SJCRH30 (cell line): ENCODE measurements at regions not wholly inside any gene's neighbourhood (a gene's known extent, or its start where the extent isn't known, plus 50 kb on each side); places are given as distances from the start of the nearest gene placed in this dataset.

ENCODE experiments used
- DNase-seq, 2 experiments: peaks; one replicate each; pipeline ENCODE4 v3.0.0-alpha.2; 2015 to 2020
- H3K27ac ChIP-seq: fragments of 250-450 bp; sonication (Bioruptor Pico); 2 replicates; pipeline ENCODE4 v1.5.1; 2020; ENCODE audit warnings: mild to moderate bottlenecking, moderate library complexity
- H3K27me3 ChIP-seq: fragments of 250-450 bp; sonication (Bioruptor Pico); 2 replicates; pipeline ENCODE4 v1.5.1; 2020; ENCODE audit warnings: mild to moderate bottlenecking, moderate library complexity
- H3K36me3 ChIP-seq: fragments of 250-450 bp; sonication (Bioruptor Pico); 2 replicates; pipeline ENCODE4 v1.5.1; 2020; ENCODE audit warnings: mild to moderate bottlenecking, moderate library complexity
- H3K4me1 ChIP-seq: fragments of 250-450 bp; sonication (Bioruptor Pico); 2 replicates; pipeline ENCODE4 v1.5.1; 2020; ENCODE audit warnings: mild to moderate bottlenecking, moderate library complexity
- H3K4me3 ChIP-seq: fragments of 250-450 bp; sonication (Bioruptor Pico); 2 replicates; pipeline ENCODE4 v1.5.1; 2020; ENCODE audit warnings: mild to moderate bottlenecking, moderate library complexity
- H3K9me3 ChIP-seq: fragments of 250-450 bp; sonication (Bioruptor Pico); replicated peaks from 2 replicates; pipeline ENCODE4 v1.5.1; 2020; ENCODE audit warnings: mild to moderate bottlenecking, moderate library complexity

- H3K9me3 ChIP-seq = no peaks in the 10 kb centered on the region
- H3K4me1 ChIP-seq = peaks cover 4% of the 10 kb centered on the region; the same call in 1 of the 2 replicates
- H3K27ac ChIP-seq = no peak overlapping the region
- no peaks in the 10 kb centered on the region for H3K27me3 ChIP-seq
- no peak for DNase-seq
- no peaks in the 10 kb centered on the region for H3K36me3 ChIP-seq
- H3K4me3 ChIP-seq = no peak overlapping the region
Observed at GRCh38 chr1:229943148-229943714, 123.8 kb upstream of the GALNT2 start.

GRCh38 chr1:229943988-229944743 lies 122.9 kb upstream of the GALNT2 start:
- Histone ChIP-seq H3K9me3 (no peaks in the 10 kb centered on the region), H3K27me3 (no peaks in the 10 kb centered on the region), H3K4me3 (no peak overlapping the region), H3K4me1 (peaks cover 4% of the 10 kb centered on the region; the same call in 1 of the 2 replicates), H3K36me3 (no peaks in the 10 kb centered on the region), H3K27ac (no peak overlapping the region)
- DNase-seq = no peak

- no peak for DNase-seq
- Histone ChIP-seq H3K9me3 (no peaks in the 10 kb centered on the region), H3K27me3 (no peaks in the 10 kb centered on the region), H3K36me3 (no peaks in the 10 kb centered on the region), H3K27ac (no peak overlapping the region), H3K4me1 (peaks cover 4% of the 10 kb centered on the region; the same call in 1 of the 2 replicates), H3K4me3 (no peak overlapping the region)
Observed at GRCh38 chr1:229945795-229946194, 121.2 kb upstream of the GALNT2 start.

DNA sequence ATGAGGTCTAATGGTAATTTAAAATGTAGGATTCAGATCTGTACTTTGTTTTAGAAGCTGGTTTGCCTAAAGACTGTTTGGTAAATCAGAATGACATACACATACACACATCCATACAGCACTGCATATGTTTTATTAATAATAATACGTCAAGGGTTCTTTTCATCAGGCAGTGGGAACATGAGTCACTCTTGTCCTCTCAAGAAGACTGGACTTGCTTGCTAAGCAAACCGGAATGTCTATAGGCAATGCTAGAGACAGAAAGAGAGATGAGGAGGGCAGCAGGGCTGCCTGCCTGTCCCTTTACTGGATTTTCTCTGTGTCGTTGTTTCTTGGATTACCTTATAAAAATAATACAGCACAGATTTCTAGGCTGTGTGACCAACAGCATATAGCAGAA lies 119.1 kb upstream of the GALNT2 start:
- Histone ChIP-seq H3K9me3 (no peaks in the 10 kb centered on the region), H3K27ac (no peak overlapping the region), H3K4me1 (peaks cover 2% of the 10 kb centered on the region; the same call in 1 of the 2 replicates), H3K36me3 (no peaks in the 10 kb centered on the region), H3K27me3 (no peaks in the 10 kb centered on the region), H3K4me3 (no peak overlapping the region)
- no peak for DNase-seq

GRCh38 chr1:229948438-229948837 lies 118.6 kb upstream of the GALNT2 start:
- no peaks in the 10 kb centered on the region for H3K27me3 ChIP-seq
- H3K27ac ChIP-seq = no peak overlapping the region
- H3K36me3 ChIP-seq = no peaks in the 10 kb centered on the region
- no peaks in the 10 kb centered on the region for H3K4me1 ChIP-seq
- no peak for DNase-seq
- H3K4me3 ChIP-seq = no peak overlapping the region
- H3K9me3 ChIP-seq = no peaks in the 10 kb centered on the region

- Histone ChIP-seq H3K4me3 (no peak overlapping the region), H3K36me3 (no peaks in the 10 kb centered on the region), H3K4me1 (no peaks in the 10 kb centered on the region), H3K9me3 (no peaks in the 10 kb centered on the region), H3K27ac (no peak overlapping the region), H3K27me3 (no peaks in the 10 kb centered on the region)
- DNase-seq = no peak
Observed at GRCh38 chr1:229949500-229949899, 117.5 kb upstream of the GALNT2 start.

DNA sequence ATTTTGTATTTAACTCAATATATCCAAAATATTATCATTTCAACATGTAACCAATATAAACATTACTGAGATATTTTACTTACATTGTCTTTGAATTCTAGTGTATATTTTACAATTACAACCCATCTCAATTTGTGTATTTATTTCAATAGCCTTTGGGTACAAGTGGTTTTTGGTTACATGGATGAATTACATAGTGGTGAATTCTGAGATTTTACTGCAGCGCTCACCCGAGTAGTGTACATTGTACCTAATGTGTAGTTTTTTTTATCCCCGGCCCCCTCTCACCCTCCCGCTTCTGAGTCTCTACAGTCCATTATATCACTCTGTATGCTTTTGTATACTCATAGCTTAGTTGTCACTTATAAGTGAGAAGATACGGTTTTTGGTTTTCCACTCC lies 117.0 kb upstream of the GALNT2 start:
- Histone ChIP-seq H3K4me3 (no peak overlapping the region), H3K27ac (no peak overlapping the region), H3K36me3 (no peaks in the 10 kb centered on the region), H3K9me3 (no peaks in the 10 kb centered on the region), H3K27me3 (no peaks in the 10 kb centered on the region), H3K4me1 (no peaks in the 10 kb centered on the region)
- DNase-seq = no peak

GRCh38 chr1:229950908-229951307 lies 116.1 kb upstream of the GALNT2 start:
- DNase-seq = no peak
- no peak overlapping the region for H3K27ac ChIP-seq
- no peaks in the 10 kb centered on the region for H3K9me3 ChIP-seq
- H3K36me3 ChIP-seq = no peaks in the 10 kb centered on the region
- no peak overlapping the region for H3K4me3 ChIP-seq
- no peaks in the 10 kb centered on the region for H3K4me1 ChIP-seq
- H3K27me3 ChIP-seq = no peaks in the 10 kb centered on the region

- H3K27ac ChIP-seq = no peak overlapping the region
- H3K36me3 ChIP-seq = no peaks in the 10 kb centered on the region
- H3K4me3 ChIP-seq = no peak overlapping the region
- DNase-seq = no peak
- no peaks in the 10 kb centered on the region for H3K4me1 ChIP-seq
- no peaks in the 10 kb centered on the region for H3K27me3 ChIP-seq
- no peaks in the 10 kb centered on the region for H3K9me3 ChIP-seq
Observed at GRCh38 chr1:229951856-229952534, 115.0 kb upstream of the GALNT2 start.

DNA sequence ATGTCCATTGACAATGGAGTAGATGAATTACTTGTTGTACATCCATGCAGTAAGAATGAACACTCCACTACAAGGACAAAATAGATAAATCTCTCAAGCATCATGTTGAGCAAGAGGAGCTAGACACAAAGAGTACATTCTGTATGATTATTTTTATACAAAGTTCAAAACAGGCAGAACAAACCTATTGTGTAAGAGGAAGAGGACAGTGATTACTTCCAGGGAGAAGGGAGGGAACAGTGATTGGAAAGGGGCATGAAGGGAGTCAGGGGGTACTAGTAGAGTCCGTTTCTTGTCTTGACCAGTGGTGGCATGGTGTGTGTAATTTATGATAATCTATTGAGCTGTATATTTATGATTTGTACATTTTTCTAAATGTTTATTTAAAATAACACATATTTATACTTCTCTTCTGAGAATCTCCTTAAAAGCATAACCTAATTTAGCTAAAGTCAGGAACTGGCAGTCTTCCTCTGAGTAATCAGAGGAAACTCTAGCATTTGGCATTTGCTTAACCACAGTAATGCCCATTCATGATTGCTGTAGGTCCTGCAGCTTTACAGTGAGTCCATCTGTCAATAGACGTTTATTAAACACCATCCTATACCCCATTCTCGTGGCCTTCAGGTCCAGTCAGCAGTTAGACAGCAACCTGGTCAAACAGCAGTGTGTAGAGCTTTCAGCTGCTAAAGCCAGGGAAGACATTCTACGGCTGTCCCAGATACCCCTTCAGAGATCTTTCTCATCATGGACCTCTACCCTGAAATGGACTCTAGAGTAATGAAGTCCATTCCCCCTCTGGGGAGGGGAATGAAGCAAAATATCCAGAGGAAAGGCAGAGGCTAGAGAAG lies 114.1 kb upstream of the GALNT2 start:
- no peak overlapping the region for H3K27ac ChIP-seq
- H3K4me3 ChIP-seq = no peak overlapping the region
- DNase-seq = peak in 1 of 2 experiments; percentile 4
- no peaks in the 10 kb centered on the region for H3K9me3 ChIP-seq
- H3K36me3 ChIP-seq = no peaks in the 10 kb centered on the region
- no peaks in the 10 kb centered on the region for H3K4me1 ChIP-seq
- H3K27me3 ChIP-seq = no peaks in the 10 kb centered on the region

GRCh38 chr1:229953736-229954326 lies 113.2 kb upstream of the GALNT2 start:
- H3K27ac ChIP-seq = no peak overlapping the region
- no peaks in the 10 kb centered on the region for H3K4me1 ChIP-seq
- no peaks in the 10 kb centered on the region for H3K36me3 ChIP-seq
- no peaks in the 10 kb centered on the region for H3K27me3 ChIP-seq
- no peaks in the 10 kb centered on the region for H3K9me3 ChIP-seq
- no peak for DNase-seq
- no peak overlapping the region for H3K4me3 ChIP-seq

- Histone ChIP-seq H3K27me3 (no peaks in the 10 kb centered on the region), H3K27ac (no peak overlapping the region), H3K4me1 (no peaks in the 10 kb centered on the region), H3K4me3 (no peak overlapping the region), H3K9me3 (0 out of 2 replicates have a peak, but pooled peaks cover 2% of the 10 kb centered on the region), H3K36me3 (no peaks in the 10 kb centered on the region)
- DNase-seq = no peak
Observed at GRCh38 chr1:229964281-229964680, 102.8 kb upstream of the GALNT2 start.

DNA sequence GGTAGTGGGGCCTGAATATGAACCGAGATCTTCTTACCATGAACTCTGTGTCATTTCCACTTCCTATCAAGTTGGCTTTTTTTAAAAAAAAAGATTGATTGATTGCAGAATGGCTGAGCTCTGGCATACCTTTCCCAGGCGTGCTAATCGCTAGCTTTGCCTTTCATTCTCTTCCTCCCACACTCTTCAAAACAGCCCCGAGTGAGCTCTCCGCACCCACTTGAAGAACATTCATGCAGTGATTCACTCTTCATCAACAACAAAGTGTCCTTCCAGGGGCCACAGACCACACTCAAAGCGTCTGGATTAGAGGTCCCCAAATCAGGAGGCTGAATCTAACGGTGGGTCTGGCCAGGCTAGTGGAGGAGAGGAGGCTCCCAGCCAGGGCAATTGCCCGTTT lies 96.3 kb upstream of the GALNT2 start:
- no peaks in the 10 kb centered on the region for H3K4me1 ChIP-seq
- DNase-seq = no peak

DNA sequence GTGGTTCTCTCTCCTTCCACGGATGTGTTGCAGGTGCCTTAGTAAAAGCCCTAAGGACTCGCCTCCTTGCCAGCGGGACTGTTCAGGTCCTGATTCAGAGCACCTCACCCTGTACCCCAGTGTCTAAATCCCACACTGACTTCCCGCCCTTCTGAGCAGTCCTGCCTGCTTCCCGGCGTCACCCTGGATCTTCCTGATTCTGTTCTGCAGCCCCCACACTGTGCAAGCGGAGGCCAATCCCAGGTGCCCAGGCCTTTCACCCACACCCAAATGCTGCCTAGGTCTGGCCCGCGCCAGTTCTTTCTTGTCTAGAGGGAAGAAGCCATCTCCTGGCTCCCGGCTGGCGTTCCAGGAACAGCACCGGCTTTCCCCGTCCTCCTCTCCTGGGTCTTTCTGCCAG lies 95.9 kb upstream of the GALNT2 start:
- Histone ChIP-seq H3K4me1 (no peaks in the 10 kb centered on the region), H3K36me3 (no peaks in the 10 kb centered on the region), H3K27me3 (no peaks in the 10 kb centered on the region), H3K4me3 (no peak overlapping the region), H3K9me3 (no peaks in the 10 kb centered on the region), H3K27ac (no peak overlapping the region)
- no peak for DNase-seq

More for the DNA sequence above, 96.3 kb upstream of the GALNT2 start:
- H3K36me3 ChIP-seq = no peaks in the 10 kb centered on the region
- H3K9me3 ChIP-seq = no peaks in the 10 kb centered on the region
- no peak overlapping the region for H3K27ac ChIP-seq
- no peaks in the 10 kb centered on the region for H3K27me3 ChIP-seq
- H3K4me3 ChIP-seq = no peak overlapping the region
